ENCODE measurements at regions not wholly inside any gene's neighbourhood (a gene's known extent, or its start where the extent isn't known, plus 50 kb on each side); places are given as distances from the start of the nearest gene placed in this dataset.

GRCh38 chr2:16216558-16216945 lies 276.2 kb downstream of the MYCN start:
- no peak overlapping the region for H4K5ac ChIP-seq (ENCODE audit: low read depth, low read length)
- no peak overlapping the region for H2AK5ac ChIP-seq (ENCODE audit: low read depth, low read length)
- H3K56ac ChIP-seq (ENCODE audit: extremely low read depth, insufficient read depth, low read length), result no peak overlapping the region
- no peak overlapping the region for H2BK15ac ChIP-seq (ENCODE audit: low read depth, low read length)
- no peak overlapping the region for H3K14ac ChIP-seq (replicated peaks; ENCODE audit: low read depth, low read length)
- no peak overlapping the region for H3K4me3 ChIP-seq (ENCODE audit: insufficient read depth, low read depth, low read length)
- in situ Hi-C loops (cut with MboI; ENCODE audit: low sequenced_read_pairs), result no loop called here
- H4K8ac ChIP-seq (ENCODE audit: low read depth in 2 of 2, low read length in 2 of 2), result no peak overlapping the region
- H3K4me1 ChIP-seq (ENCODE audit: control insufficient read depth, insufficient read depth, low read length), result no peaks in the 10 kb centered on the region
- no peaks in the 10 kb centered on the region for H3K36me3 ChIP-seq (ENCODE audit: control insufficient read depth, insufficient read depth, low read length)
- CTCF ChIA-PET, result no interaction called here
- no TSS peak for BruUV-seq (replicated peaks)
- no peak overlapping the region for H2AK9ac ChIP-seq (replicated peaks; ENCODE audit: low read depth, low read length, poor library complexity)
- no peak overlapping the region for H3K18ac ChIP-seq (ENCODE audit: low read depth, low read length)
- no peaks in the 10 kb centered on the region for H3K27me3 ChIP-seq (ENCODE audit: control insufficient read depth, insufficient read depth, low read length)
- H3K9me1 ChIP-seq (ENCODE audit: insufficient read depth, low read length), result no peaks in the 10 kb centered on the region
- H2BK5ac ChIP-seq (ENCODE audit: low read depth, low read length, poor library complexity, severe bottlenecking), result no peak overlapping the region
- no peak overlapping the region for H3K4ac ChIP-seq (ENCODE audit: low read depth, low read length)
- no peak overlapping the region for H3K23ac ChIP-seq (ENCODE audit: low read depth, low read length)
- dilution Hi-C loops (cut with HindIII; ENCODE audit: low sequenced_read_pairs, unreplicated experiment), result no loop called here
- ATAC-seq (ENCODE audit: low read depth), result no peak
- no peaks in the 10 kb centered on the region for H3K79me1 ChIP-seq (ENCODE audit: low read depth in 1 of 2, low read length in 2 of 2)
- no peak overlapping the region for H3K9ac ChIP-seq (ENCODE audit: low read depth, low read length)
- TF ChIP-seq CTCF (conservative IDR thresholded peaks at IDR 0.05; ENCODE audit: low read depth, low read length) (no peak), RAD21 (IDR thresholded peaks at IDR 0.05; ENCODE audit: low read length) (no peak), USF2 (IDR thresholded peaks at IDR 0.05; ENCODE audit: low read depth, low read length) (no peak), MAFK (IDR thresholded peaks at IDR 0.05; ENCODE audit: low read depth, low read length) (no peak), RCOR1 (IDR thresholded peaks at IDR 0.05; ENCODE audit: insufficient replicate concordance, low read length) (no peak), FOS (IDR thresholded peaks at IDR 0.05; ENCODE audit: low read depth, low read length) (no peak), MXI1 (IDR thresholded peaks at IDR 0.05; ENCODE audit: borderline replicate concordance, low read depth, low read length) (no peak), MAZ (IDR thresholded peaks at IDR 0.05; ENCODE audit: borderline replicate concordance, low read depth, low read length) (no peak), SMC3 (IDR thresholded peaks at IDR 0.05; ENCODE audit: low read depth, low read length) (no peak), NFE2L2 (IDR thresholded peaks at IDR 0.05; ENCODE audit: low read depth, low read length) (no peak), ELK1 (IDR thresholded peaks at IDR 0.05; ENCODE audit: borderline replicate concordance, low read depth, low read length) (no peak), CEBPB (IDR thresholded peaks at IDR 0.05; ENCODE audit: low read depth, low read length) (no peak), RFX5 (IDR thresholded peaks at IDR 0.05; ENCODE audit: low read depth, low read length) (no peak), POLR2A (IDR thresholded peaks at IDR 0.05; ENCODE audit: low read depth, low read length) (no peak), BHLHE40 (IDR thresholded peaks at IDR 0.05; ENCODE audit: low read depth, low read length) (no peak), CHD1 (IDR thresholded peaks at IDR 0.05; ENCODE audit: low read depth, low read length) (no peak)
- peaks cover 23% of the 10 kb centered on the region for H3K9me3 ChIP-seq (ENCODE audit: control insufficient read depth, insufficient read depth, low read length)
- no peak for DNase-seq
- H4K91ac ChIP-seq (ENCODE audit: insufficient read depth, low read depth, low read length), result no peak overlapping the region
- WGBS, 2 experiments (ENCODE audit: extremely low coverage in 2 of 2, insufficient read length in 1 of 2), result no CpG with 5 or more reads among the region's 11 CpGs
- H2BK120ac ChIP-seq (ENCODE audit: low read depth, low read length), result no peak overlapping the region
- H3K27ac ChIP-seq (ENCODE audit: insufficient read depth, low read length), result no peak overlapping the region
- H4K20me1 ChIP-seq (ENCODE audit: insufficient read depth, low read length), result no peaks in the 10 kb centered on the region
- no peak overlapping the region for H3K4me2 ChIP-seq (ENCODE audit: low read depth, low read length)
- POLR2A ChIA-PET (ENCODE audit: unreplicated experiment), result no interaction called here
- H2AFZ ChIP-seq (replicated peaks; ENCODE audit: low read length, poor library complexity), result no peak overlapping the region
- no peak overlapping the region for H2BK20ac ChIP-seq (ENCODE audit: low read depth, low read length)
- intact Hi-C loops (cut with micrococcal nuclease), result no loop called here

Measured in IMR-90 (cell line).